GM12878 (cell line): ENCODE measurements at regions not wholly inside any gene's neighbourhood (a gene's known extent, or its start where the extent isn't known, plus 50 kb on each side); places are given as distances from the start of the nearest gene placed in this dataset.

Experiments
- ATAC-seq: fragments of 200-7000 bp; cut with Tn5 transposase; 3 replicates; pipeline ENCODE4 v1.9.1; 2020; ENCODE audit warnings: mild to moderate bottlenecking, moderate library complexity
- BruUV-seq: library from RNA; stranded (reverse); fragments of 400-500 nt; replicated peaks from 2 replicates; lab custom pipeline; 2021; lab: Mats Ljungman, UMichigan
- CTCF ChIA-PET: fragments of 300-600 bp; sonication (Branson Sonifier 250); formaldehyde crosslinking; extraction: SDS; loops from one replicate; lab custom pipeline; 2021; ENCODE audit warnings: inconsistent platforms; lab: Yijun Ruan, JAX
- POLR2A ChIA-PET: fragments of 350-600 bp; formaldehyde crosslinking; extraction: SDS; loops from one replicate; lab custom pipeline; 2021; ENCODE audit warnings: inconsistent platforms; lab: Charles Lee
- RAD21 ChIA-PET: fragments of 300-600 bp; sonication (Branson Sonifier 250); formaldehyde crosslinking; loops from one replicate; lab custom pipeline; 2023; ENCODE audit warnings: antibody characterized with exemption; ENCODE audit not compliant: unreplicated experiment; lab: Charles Lee
- SMC1A ChIA-PET: fragments of 300-600 bp; sonication (Branson Sonifier 250); formaldehyde crosslinking; loops from one replicate; lab custom pipeline; 2023; ENCODE audit not compliant: unreplicated experiment, uncharacterized antibody; lab: Charles Lee
- DNase-seq: peaks from one replicate; pipeline ENCODE4 v3.0.0-alpha.2; 2011; ENCODE audit warnings: low read depth, low spot score
- FAIRE-seq: peaks from 3 replicates; lab custom pipeline; 2011; peaks lifted over from hg19 to GRCh38; lab: Jason Lieb, UNC
- H2AFZ ChIP-seq: 2 replicates; pipeline ENCODE4 v1.6.0; 2011; ENCODE audit warnings: low read depth, low read length, control low read depth; ENCODE audit not compliant: control insufficient read depth
- H3K27ac ChIP-seq: 2 replicates; pipeline ENCODE4 v1.5.1; 2011; ENCODE audit warnings: control low read depth; ENCODE audit not compliant: control insufficient read depth, insufficient read depth
- H3K27me3 ChIP-seq, 2 experiments: replicated peaks in 1 of 2; 2 replicates each; pipeline versions ENCODE4 v1.6.0 to v1.6.1; 2011; ENCODE audit warnings: low read length in 1 of 2; ENCODE audit not compliant: control insufficient read depth in 2 of 2, insufficient read depth in 2 of 2
- H3K36me3 ChIP-seq, 2 experiments: 2 replicates each; pipeline ENCODE4 v1.5.1; 2011; ENCODE audit warnings: low read length in 1 of 2; ENCODE audit not compliant: control insufficient read depth in 2 of 2, insufficient read depth in 2 of 2
- H3K4me1 ChIP-seq: 2 replicates; pipeline ENCODE4 v1.6.1; 2011; ENCODE audit warnings: mild to moderate bottlenecking, low read length, moderate library complexity, mixed read lengths; ENCODE audit not compliant: control insufficient read depth, insufficient read depth
- H3K4me2 ChIP-seq: 2 replicates; pipeline ENCODE4 v1.6.0; 2011; ENCODE audit warnings: control low read depth; ENCODE audit not compliant: control insufficient read depth, insufficient read depth
- H3K4me3 ChIP-seq: fragments of 200-600 bp; sonication (generic); 2 replicates; pipeline ENCODE4 v1.5.1; 2016
- H3K79me2 ChIP-seq: 2 replicates; pipeline ENCODE4 v1.6.0; 2011; ENCODE audit warnings: low read length; ENCODE audit not compliant: control insufficient read depth, insufficient read depth
- H3K9ac ChIP-seq: 2 replicates; pipeline ENCODE4 v1.8.0; 2011; ENCODE audit warnings: low read length, control low read depth, mixed read lengths; ENCODE audit not compliant: control insufficient read depth, insufficient read depth
- H3K9me3 ChIP-seq: replicated peaks from 3 replicates; pipeline ENCODE4 v1.5.1; 2011; ENCODE audit warnings: mild to moderate bottlenecking, low read length; ENCODE audit not compliant: control insufficient read depth, insufficient read depth
- H4K20me1 ChIP-seq: 2 replicates; pipeline ENCODE4 v1.6.0; 2011; ENCODE audit not compliant: control insufficient read depth, insufficient read depth
- CTCF ChIP-seq, 3 experiments: IDR thresholded peaks in 2 of 3; conservative IDR thresholded peaks in 1 of 3; 2 replicates each; pipeline ENCODE4 v1.5.1; 2011; ENCODE audit warnings: low read depth in 3 of 3, low read length in 3 of 3, mild to moderate bottlenecking in 3 of 3, control low read depth in 2 of 3, moderate library complexity in 2 of 3, inconsistent platforms in 1 of 3, mixed read lengths in 1 of 3; ENCODE audit not compliant: control insufficient read depth in 2 of 3, insufficient read depth in 1 of 3; ENCODE audit errors: extremely low read depth in 1 of 3
- NFYA ChIP-seq: IDR thresholded peaks from 2 replicates; pipeline ENCODE4 v1.6.1; 2011; ENCODE audit warnings: low read depth, mild to moderate bottlenecking, low read length, improper control_type of control experiment, borderline replicate concordance
- REST ChIP-seq: IDR thresholded peaks from 2 replicates; pipeline ENCODE4 v1.6.1; 2012; ENCODE audit warnings: mild to moderate bottlenecking, low read depth, low read length
- SKIL ChIP-seq: fragments of 450-650 bp; IDR thresholded peaks from 2 replicates; pipeline ENCODE4 v1.6.1; 2017; ENCODE audit warnings: mild to moderate bottlenecking, low read depth, inconsistent platforms; ENCODE audit not compliant: poor library complexity, severe bottlenecking
- WGBS: methylation state at CpG from one replicate; pipeline ENCODE4 v1.1.6; 2016; ENCODE audit warnings: low lambda C conversion rate; ENCODE audit not compliant: insufficient replicate concordance, insufficient coverage; ENCODE audit errors: missing lambda C conversion rate; 5-methylcytosine and 5-hydroxymethylcytosine counted together
- in situ Hi-C: fragments of 300-500 bp; cut with MboI; formaldehyde crosslinking; loops from 9 replicates; pipeline ENCODE4 v1.14.3; 2018; ENCODE audit warnings: mixed read lengths
- intact Hi-C: fragments of 100-400 bp; cut with micrococcal nuclease; formaldehyde crosslinking; loops from one replicate; pipeline ENCODE4 v1.14.2; 2022; ENCODE audit not compliant: unreplicated experiment

GRCh38 chr12:93292213-93292612 is 85.5 kb upstream of the NUDT4 start:
- POLR2A ChIA-PET = no interaction called here
- H2AFZ ChIP-seq = no peak overlapping the region
- SMC1A ChIA-PET = interaction anchor here (1.1 kb wide), 1 partner anchor 43 kb away, joined by 4 read pairs; no protein-coding TSS in a partner anchor
- no TSS peak for BruUV-seq
- no peaks in the 10 kb centered on the region for H4K20me1 ChIP-seq
- no peak overlapping the region for H3K4me2 ChIP-seq
- FAIRE-seq (no peak), ATAC-seq (no peak), DNase-seq (no peak)
- H3K4me1 ChIP-seq = peaks cover 9% of the 10 kb centered on the region
- in situ Hi-C loops (no loop called here), intact Hi-C loops (no loop called here)
- H3K9me3 ChIP-seq = no peaks in the 10 kb centered on the region
- RAD21 ChIA-PET = interaction anchor here (0.6 kb wide), 1 partner anchor 722 kb away, joined by 3 read pairs; no protein-coding TSS in a partner anchor
- H3K9ac ChIP-seq = no peak overlapping the region
- no peak overlapping the region for H3K27ac ChIP-seq
- no peaks in the 10 kb centered on the region for H3K27me3 ChIP-seq
- WGBS = 90% methylated on average over 6 of the region's 6 CpGs
- CTCF ChIA-PET = interaction anchor here (0.7 to 1.5 kb wide), 2 partner anchors 10 to 57 kb away, joined by 3 read pairs; no protein-coding TSS in a partner anchor
- H3K36me3 ChIP-seq = no peaks in the 10 kb centered on the region
- no peaks in the 10 kb centered on the region for H3K79me2 ChIP-seq
- H3K4me3 ChIP-seq = no peak overlapping the region
- TF ChIP-seq REST (no peak), NFYA (no peak), CTCF (IDR thresholded peaks at IDR 0.05 in 2 of 3, conservative IDR thresholded peaks at IDR 0.05 in 1 of 3; ENCODE audit: control insufficient read depth in 2 of 3, extremely low read depth in 1 of 3, insufficient read depth in 1 of 3, low read depth in 3 of 3, low read length in 3 of 3) (no peak), SKIL (no peak)
